ENCODE measurements at regions not wholly inside any gene's neighbourhood (a gene's known extent, or its start where the extent isn't known, plus 50 kb on each side); places are given as distances from the start of the nearest gene placed in this dataset.
"Not testable (repeated sequence)": the region's sequence is repeated elsewhere in the genome, so short reads cannot be mapped to it uniquely, and the experiment has no call there.

DNA sequence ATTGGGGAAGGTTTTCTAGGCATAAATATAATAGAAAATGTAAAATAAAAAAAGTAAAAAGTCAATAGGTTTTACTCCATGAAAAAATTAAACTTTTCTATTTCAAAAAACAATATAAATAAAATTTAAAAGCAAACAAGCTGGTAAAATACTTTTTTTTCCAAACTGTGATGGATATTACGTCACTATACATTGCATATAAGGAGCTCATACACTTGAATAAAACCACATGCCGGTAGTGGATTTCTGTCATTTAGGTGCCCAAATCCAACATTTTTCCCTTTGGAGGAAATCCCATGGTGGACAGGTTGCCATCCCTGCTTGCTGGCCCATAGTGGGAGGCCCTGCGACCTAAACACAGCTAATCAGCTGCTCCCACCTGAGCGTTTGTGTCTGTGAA lies 289.4 kb upstream of the HNRNPA3 start:
- TF ChIP-seq, protein P1, sequence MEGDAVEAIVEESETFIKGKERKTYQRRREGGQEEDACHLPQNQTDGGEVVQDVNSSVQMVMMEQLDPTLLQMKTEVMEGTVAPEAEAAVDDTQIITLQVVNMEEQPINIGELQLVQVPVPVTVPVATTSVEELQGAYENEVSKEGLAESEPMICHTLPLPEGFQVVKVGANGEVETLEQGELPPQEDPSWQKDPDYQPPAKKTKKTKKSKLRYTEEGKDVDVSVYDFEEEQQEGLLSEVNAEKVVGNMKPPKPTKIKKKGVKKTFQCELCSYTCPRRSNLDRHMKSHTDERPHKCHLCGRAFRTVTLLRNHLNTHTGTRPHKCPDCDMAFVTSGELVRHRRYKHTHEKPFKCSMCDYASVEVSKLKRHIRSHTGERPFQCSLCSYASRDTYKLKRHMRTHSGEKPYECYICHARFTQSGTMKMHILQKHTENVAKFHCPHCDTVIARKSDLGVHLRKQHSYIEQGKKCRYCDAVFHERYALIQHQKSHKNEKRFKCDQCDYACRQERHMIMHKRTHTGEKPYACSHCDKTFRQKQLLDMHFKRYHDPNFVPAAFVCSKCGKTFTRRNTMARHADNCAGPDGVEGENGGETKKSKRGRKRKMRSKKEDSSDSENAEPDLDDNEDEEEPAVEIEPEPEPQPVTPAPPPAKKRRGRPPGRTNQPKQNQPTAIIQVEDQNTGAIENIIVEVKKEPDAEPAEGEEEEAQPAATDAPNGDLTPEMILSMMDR (IDR thresholded peaks at IDR 0.05; ENCODE audit: borderline replicate concordance, insufficient read depth, low read depth, low read length), result no peak
- H3K4me3 ChIP-seq (ENCODE audit: low read depth, low read length), result no peak overlapping the region

DNA sequence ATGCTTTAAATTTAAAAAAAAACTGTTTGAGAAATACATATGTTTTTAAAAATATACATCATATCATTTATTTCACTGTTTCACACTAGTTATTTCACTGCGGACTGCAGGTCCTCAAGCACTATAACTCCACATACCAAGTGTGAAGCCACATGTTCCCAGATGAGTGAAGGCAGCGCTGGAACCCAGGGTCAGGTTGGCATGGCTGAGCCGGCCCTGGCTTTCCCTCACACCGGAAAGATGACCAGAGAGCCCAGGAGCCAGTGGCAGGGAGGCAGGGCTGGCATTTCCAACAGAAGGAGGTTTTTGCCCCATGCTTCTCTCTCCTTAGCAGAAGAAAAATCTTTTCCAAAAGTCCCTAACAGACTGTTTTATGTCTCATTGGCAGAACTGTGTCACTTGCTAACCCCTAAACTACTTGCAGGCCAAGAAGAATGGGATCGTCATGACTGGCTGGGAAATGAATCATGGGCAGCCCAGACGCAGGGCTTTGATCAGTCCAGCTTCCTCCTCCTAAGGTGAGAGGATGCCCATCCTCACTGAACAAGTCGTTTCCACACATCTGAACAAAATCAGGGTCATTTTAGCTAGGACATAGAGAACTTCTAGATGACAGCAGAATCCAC lies 287.6 kb upstream of the HNRNPA3 start:
- TF ChIP-seq, protein P1 (IDR thresholded peaks at IDR 0.05; ENCODE audit: borderline replicate concordance, insufficient read depth, low read depth, low read length), result no peak
- no peak overlapping the region for H3K4me3 ChIP-seq (ENCODE audit: low read depth, low read length)

DNA sequence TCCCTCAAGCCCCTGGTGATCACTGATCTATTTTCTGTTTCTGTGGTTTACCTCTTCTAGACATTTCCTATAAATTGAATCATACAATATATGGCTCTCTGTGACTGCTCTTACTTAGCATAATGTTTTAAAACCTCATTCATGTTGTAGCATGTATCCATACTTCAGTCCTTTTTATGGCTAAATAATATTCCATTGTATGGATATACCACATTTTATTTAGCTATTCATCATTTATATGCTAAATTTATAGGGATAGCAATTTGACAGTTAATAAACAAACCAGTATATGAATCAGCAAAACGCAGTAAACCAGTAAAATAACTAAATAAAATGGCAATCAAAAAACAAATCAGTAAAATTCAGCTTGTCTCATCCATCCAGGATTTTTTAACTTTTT lies 286.1 kb upstream of the HNRNPA3 start:
- H3K4me3 ChIP-seq (ENCODE audit: low read depth, low read length), result no peak overlapping the region
- TF ChIP-seq, protein P1 (IDR thresholded peaks at IDR 0.05; ENCODE audit: borderline replicate concordance, insufficient read depth, low read depth, low read length), result no peak

DNA sequence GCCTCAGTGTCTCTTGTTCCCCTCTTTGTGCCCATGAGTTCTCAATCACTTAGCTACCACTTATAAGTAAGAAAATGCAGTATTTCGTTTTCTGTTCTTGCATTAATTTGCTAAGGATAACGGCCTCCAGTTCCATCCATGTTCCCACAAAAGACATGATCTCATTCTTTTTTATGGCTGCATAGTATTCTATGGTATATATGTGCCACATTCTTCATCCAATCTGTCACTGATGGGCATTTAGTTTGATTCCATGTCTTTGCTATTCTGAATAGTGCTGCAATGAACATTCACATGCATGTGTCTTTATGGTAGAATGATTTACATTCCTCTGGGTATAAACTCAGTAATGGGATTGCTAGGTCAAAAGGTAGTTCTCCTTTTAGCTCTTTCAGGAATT lies 283.2 kb upstream of the HNRNPA3 start:
- not testable (repeated sequence) for H3K4me3 ChIP-seq (ENCODE audit: low read depth, low read length)

DNA sequence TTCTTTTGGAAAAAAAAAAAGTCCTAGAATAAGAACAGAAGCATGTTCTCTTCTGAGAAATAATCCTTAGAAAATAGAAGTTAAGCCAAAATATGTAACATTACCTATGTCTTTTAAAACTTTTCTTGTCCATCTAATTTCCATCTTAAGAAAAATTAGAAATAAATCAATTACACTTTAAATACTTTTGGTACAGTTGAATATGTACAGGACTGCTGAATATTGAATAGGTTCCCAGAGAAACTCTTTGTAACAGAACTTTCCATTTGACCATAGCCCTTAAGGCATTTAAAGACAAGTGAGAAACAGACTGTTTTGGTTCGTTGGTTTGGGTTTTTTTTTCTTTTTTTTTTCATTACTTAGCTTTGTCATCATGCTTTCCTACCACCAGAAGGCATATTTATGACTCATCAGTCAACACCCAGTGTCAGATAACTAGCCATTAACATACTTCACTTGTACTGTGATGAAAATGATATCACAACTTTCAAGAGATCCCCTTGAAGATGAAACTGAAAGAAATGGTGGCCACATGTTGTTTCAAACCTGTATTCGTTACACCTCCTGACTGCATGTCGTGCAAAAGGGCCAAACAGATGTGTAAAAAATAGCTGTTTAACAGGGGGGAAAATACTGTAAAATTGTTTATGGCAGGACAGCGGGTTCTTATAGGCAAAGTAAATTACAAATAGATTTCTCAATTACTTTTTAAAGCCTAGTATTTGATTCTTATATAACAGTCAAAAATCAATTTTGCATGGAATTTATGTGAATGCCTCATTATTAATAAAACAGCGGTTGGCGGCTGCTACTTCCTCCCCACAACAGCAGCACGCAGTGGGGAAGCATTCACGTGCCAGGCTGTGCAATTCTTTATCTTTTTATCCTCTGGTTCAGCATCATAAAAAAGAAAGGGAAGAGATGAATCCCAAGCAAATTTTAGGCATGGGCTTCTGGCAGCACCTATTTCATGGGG lies 280.7 kb upstream of the HNRNPA3 start:
- no peak overlapping the region for H3K4me3 ChIP-seq (ENCODE audit: low read depth, low read length)
- TF ChIP-seq, protein P1 (IDR thresholded peaks at IDR 0.05; ENCODE audit: borderline replicate concordance, insufficient read depth, low read depth, low read length), result no peak

DNA sequence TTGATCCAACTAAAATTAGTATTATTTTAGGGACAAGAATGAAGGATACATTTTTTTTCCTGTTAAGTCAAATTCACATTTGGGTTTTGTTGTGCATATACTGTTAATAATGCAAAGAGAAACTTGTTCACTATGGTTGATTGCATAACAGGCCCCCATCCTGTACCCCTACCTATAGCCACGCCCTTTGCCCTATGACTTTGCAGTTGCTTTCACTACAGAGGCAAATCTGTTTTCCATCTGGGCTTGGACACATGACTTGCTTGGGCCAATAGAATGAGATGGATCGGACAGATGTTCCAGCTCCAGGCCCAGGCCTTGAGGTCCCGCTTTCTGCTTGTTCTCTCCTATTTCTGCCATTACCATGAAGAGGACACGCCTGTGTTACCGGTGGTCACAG lies 278.5 kb upstream of the HNRNPA3 start:
- no peak overlapping the region for H3K4me3 ChIP-seq (ENCODE audit: low read depth, low read length)
- TF ChIP-seq, protein P1 (IDR thresholded peaks at IDR 0.05; ENCODE audit: borderline replicate concordance, insufficient read depth, low read depth, low read length), result no peak

DNA sequence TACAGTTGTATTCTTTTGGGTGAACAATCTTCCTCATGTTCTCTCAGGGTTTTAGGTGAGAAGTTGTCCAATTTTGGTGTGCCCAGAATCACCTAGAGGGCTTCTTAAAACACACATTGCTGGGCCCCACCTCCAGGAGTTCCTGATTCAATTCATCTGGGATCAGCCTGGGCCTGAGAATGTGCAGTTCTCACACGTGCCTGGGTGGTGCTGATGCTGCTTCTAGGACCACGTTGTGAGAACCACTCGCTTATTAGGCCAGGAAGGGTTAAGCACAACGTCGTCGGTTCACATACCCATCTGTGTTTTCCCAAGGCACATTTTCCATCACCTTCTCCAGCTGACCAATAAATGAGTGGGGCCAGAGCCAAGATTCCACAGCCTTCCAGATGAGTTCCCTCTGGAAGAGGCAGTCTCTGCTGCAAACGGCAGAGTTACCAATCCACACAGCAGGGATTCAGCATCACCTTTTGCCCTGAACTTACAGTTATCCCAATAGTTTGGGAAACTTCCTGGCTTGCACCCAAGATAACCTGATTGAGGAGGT lies 277.7 kb upstream of the HNRNPA3 start:
- H3K4me3 ChIP-seq (ENCODE audit: low read depth, low read length), result no peak overlapping the region
- TF ChIP-seq, protein P1 (IDR thresholded peaks at IDR 0.05; ENCODE audit: borderline replicate concordance, insufficient read depth, low read depth, low read length), result no peak

Measured in GM12875 (cell line).